ENCODE measurements at regions not wholly inside any gene's neighbourhood (a gene's known extent, or its start where the extent isn't known, plus 50 kb on each side); places are given as distances from the start of the nearest gene placed in this dataset.

DNA sequence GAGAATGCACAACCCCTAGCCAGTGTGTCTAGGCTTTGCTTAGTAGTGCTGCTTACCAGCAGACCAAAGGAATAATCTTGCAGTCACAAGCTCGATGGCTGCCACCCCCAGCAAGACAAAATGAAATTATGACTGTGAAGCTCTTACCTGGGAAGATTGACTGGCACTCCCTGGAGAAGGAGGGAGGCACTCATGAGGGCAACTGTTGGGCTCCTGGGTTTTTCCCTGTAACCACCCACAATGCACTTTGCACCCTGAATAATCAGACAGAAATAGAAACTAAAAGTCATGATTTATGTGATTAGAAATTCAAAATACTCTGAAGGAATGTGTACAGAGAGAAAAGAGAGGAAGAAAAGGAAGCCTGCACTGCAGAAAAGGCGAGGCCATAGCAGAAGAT lies 144.3 kb upstream of the DGKB start:
- Mint-ChIP-seq H3K27ac (no peak overlapping the region), H3K9me3 (peaks cover 10% of the 10 kb centered on the region), H3K36me3 (peaks cover 5% of the 10 kb centered on the region), H3K4me1 (no peaks in the 10 kb centered on the region), H3K27me3 (ENCODE audit: low read depth) (no peaks in the 10 kb centered on the region), H3K4me3 (no peak overlapping the region)
- ChIA-PET CTCF (no interaction called here), POLR2A (no interaction called here)
- ATAC-seq = no peak
- no peak for DNase-seq (ENCODE audit: low spot score)
- TF ChIP-seq, protein P1, sequence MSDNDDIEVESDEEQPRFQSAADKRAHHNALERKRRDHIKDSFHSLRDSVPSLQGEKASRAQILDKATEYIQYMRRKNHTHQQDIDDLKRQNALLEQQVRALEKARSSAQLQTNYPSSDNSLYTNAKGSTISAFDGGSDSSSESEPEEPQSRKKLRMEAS (CRISPR knock-in tag; IDR thresholded peaks at IDR 0.05) = no peak
- TF ChIP-seq, protein P2, sequence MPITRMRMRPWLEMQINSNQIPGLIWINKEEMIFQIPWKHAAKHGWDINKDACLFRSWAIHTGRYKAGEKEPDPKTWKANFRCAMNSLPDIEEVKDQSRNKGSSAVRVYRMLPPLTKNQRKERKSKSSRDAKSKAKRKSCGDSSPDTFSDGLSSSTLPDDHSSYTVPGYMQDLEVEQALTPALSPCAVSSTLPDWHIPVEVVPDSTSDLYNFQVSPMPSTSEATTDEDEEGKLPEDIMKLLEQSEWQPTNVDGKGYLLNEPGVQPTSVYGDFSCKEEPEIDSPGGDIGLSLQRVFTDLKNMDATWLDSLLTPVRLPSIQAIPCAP (CRISPR knock-in tag; IDR thresholded peaks at IDR 0.05) = no peak
- no peak for TF ChIP-seq MYBL2 (CRISPR knock-in tag; IDR thresholded peaks at IDR 0.05)
- TF ChIP-seq, protein P3, sequence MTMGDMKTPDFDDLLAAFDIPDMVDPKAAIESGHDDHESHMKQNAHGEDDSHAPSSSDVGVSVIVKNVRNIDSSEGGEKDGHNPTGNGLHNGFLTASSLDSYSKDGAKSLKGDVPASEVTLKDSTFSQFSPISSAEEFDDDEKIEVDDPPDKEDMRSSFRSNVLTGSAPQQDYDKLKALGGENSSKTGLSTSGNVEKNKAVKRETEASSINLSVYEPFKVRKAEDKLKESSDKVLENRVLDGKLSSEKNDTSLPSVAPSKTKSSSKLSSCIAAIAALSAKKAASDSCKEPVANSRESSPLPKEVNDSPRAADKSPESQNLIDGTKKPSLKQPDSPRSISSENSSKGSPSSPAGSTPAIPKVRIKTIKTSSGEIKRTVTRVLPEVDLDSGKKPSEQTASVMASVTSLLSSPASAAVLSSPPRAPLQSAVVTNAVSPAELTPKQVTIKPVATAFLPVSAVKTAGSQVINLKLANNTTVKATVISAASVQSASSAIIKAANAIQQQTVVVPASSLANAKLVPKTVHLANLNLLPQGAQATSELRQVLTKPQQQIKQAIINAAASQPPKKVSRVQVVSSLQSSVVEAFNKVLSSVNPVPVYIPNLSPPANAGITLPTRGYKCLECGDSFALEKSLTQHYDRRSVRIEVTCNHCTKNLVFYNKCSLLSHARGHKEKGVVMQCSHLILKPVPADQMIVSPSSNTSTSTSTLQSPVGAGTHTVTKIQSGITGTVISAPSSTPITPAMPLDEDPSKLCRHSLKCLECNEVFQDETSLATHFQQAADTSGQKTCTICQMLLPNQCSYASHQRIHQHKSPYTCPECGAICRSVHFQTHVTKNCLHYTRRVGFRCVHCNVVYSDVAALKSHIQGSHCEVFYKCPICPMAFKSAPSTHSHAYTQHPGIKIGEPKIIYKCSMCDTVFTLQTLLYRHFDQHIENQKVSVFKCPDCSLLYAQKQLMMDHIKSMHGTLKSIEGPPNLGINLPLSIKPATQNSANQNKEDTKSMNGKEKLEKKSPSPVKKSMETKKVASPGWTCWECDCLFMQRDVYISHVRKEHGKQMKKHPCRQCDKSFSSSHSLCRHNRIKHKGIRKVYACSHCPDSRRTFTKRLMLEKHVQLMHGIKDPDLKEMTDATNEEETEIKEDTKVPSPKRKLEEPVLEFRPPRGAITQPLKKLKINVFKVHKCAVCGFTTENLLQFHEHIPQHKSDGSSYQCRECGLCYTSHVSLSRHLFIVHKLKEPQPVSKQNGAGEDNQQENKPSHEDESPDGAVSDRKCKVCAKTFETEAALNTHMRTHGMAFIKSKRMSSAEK (CRISPR knock-in tag; IDR thresholded peaks at IDR 0.05; ENCODE audit: borderline replicate concordance) = no peak
- TF ChIP-seq, protein P4, sequence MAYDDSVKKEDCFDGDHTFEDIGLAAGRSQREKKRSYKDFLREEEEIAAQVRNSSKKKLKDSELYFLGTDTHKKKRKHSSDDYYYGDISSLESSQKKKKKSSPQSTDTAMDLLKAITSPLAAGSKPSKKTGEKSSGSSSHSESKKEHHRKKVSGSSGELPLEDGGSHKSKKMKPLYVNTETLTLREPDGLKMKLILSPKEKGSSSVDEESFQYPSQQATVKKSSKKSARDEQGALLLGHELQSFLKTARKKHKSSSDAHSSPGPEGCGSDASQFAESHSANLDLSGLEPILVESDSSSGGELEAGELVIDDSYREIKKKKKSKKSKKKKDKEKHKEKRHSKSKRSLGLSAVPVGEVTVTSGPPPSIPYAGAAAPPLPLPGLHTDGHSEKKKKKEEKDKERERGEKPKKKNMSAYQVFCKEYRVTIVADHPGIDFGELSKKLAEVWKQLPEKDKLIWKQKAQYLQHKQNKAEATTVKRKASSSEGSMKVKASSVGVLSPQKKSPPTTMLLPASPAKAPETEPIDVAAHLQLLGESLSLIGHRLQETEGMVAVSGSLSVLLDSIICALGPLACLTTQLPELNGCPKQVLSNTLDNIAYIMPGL (CRISPR knock-in tag; IDR thresholded peaks at IDR 0.05) = no peak
- TF ChIP-seq ZNF138 (CRISPR knock-in tag; conservative IDR thresholded peaks at IDR 0.05) = no peak
- TF ChIP-seq, protein P5, sequence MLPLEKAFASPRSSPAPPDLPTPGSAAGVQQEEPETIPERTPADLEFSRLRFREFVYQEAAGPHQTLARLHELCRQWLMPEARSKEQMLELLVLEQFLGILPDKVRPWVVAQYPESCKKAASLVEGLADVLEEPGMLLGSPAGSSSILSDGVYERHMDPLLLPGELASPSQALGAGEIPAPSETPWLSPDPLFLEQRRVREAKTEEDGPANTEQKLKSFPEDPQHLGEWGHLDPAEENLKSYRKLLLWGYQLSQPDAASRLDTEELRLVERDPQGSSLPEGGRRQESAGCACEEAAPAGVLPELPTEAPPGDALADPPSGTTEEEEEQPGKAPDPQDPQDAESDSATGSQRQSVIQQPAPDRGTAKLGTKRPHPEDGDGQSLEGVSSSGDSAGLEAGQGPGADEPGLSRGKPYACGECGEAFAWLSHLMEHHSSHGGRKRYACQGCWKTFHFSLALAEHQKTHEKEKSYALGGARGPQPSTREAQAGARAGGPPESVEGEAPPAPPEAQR (CRISPR knock-in tag; IDR thresholded peaks at IDR 0.05) = no peak
- TF ChIP-seq NFE2L1 (CRISPR knock-in tag; IDR thresholded peaks at IDR 0.05) = no peak
- TF ChIP-seq TEAD4 (CRISPR knock-in tag; IDR thresholded peaks at IDR 0.05) = no peak
- TF ChIP-seq, protein P6, sequence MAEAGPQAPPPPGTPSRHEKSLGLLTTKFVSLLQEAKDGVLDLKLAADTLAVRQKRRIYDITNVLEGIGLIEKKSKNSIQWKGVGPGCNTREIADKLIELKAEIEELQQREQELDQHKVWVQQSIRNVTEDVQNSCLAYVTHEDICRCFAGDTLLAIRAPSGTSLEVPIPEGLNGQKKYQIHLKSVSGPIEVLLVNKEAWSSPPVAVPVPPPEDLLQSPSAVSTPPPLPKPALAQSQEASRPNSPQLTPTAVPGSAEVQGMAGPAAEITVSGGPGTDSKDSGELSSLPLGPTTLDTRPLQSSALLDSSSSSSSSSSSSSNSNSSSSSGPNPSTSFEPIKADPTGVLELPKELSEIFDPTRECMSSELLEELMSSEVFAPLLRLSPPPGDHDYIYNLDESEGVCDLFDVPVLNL (CRISPR knock-in tag; IDR thresholded peaks at IDR 0.05; ENCODE audit: borderline replicate concordance, low read depth) = no peak
- no peak for TF ChIP-seq ZNF232 (CRISPR knock-in tag; IDR thresholded peaks at IDR 0.05)
- TF ChIP-seq, protein P7, sequence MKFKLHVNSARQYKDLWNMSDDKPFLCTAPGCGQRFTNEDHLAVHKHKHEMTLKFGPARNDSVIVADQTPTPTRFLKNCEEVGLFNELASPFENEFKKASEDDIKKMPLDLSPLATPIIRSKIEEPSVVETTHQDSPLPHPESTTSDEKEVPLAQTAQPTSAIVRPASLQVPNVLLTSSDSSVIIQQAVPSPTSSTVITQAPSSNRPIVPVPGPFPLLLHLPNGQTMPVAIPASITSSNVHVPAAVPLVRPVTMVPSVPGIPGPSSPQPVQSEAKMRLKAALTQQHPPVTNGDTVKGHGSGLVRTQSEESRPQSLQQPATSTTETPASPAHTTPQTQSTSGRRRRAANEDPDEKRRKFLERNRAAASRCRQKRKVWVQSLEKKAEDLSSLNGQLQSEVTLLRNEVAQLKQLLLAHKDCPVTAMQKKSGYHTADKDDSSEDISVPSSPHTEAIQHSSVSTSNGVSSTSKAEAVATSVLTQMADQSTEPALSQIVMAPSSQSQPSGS (CRISPR knock-in tag; IDR thresholded peaks at IDR 0.05; ENCODE audit: borderline replicate concordance, low read depth) = no peak
- no peak for TF ChIP-seq EMX1 (CRISPR knock-in tag; IDR thresholded peaks at IDR 0.05)
- no peak for TF ChIP-seq FOXK1 (CRISPR knock-in tag; IDR thresholded peaks at IDR 0.05)
- no peak for TF ChIP-seq ZBTB21 (CRISPR knock-in tag; IDR thresholded peaks at IDR 0.05; ENCODE audit: borderline replicate concordance)
- TF ChIP-seq, protein P8, sequence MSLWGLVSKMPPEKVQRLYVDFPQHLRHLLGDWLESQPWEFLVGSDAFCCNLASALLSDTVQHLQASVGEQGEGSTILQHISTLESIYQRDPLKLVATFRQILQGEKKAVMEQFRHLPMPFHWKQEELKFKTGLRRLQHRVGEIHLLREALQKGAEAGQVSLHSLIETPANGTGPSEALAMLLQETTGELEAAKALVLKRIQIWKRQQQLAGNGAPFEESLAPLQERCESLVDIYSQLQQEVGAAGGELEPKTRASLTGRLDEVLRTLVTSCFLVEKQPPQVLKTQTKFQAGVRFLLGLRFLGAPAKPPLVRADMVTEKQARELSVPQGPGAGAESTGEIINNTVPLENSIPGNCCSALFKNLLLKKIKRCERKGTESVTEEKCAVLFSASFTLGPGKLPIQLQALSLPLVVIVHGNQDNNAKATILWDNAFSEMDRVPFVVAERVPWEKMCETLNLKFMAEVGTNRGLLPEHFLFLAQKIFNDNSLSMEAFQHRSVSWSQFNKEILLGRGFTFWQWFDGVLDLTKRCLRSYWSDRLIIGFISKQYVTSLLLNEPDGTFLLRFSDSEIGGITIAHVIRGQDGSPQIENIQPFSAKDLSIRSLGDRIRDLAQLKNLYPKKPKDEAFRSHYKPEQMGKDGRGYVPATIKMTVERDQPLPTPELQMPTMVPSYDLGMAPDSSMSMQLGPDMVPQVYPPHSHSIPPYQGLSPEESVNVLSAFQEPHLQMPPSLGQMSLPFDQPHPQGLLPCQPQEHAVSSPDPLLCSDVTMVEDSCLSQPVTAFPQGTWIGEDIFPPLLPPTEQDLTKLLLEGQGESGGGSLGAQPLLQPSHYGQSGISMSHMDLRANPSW (CRISPR knock-in tag; conservative IDR thresholded peaks at IDR 0.05; ENCODE audit: low read depth) = no peak
- no peak for TF ChIP-seq RELA (CRISPR knock-in tag; IDR thresholded peaks at IDR 0.05; ENCODE audit: borderline replicate concordance)
- no peak for TF ChIP-seq GABPB1 (CRISPR knock-in tag; IDR thresholded peaks at IDR 0.05)
- TF ChIP-seq ZNF219 (CRISPR knock-in tag; IDR thresholded peaks at IDR 0.05; ENCODE audit: borderline replicate concordance) = no peak
